KMS-11 (cell line): ENCODE measurements at regions not wholly inside any gene's neighbourhood (a gene's known extent, or its start where the extent isn't known, plus 50 kb on each side); places are given as distances from the start of the nearest gene placed in this dataset.
A peak's percentile ranks its signal among the peaks of the same experiment; 100 is the strongest.
"Not testable (repeated sequence)": the region's sequence is repeated elsewhere in the genome, so short reads cannot be mapped to it uniquely, and the experiment has no call there.

Experiments used
- H2AFZ ChIP-seq: fragments of 200-600 bp; sonication (generic); 2 replicates; pipeline ENCODE4 v1.6.1; 2016; ENCODE audit warnings: antibody characterized with exemption, mixed run types, low read depth
- H3K27ac ChIP-seq: fragments of 200-600 bp; sonication (generic); 2 replicates; pipeline ENCODE4 v1.6.1; 2016; ENCODE audit warnings: mild to moderate bottlenecking, mixed run types
- H3K27me3 ChIP-seq: fragments of 200-600 bp; sonication (generic); 2 replicates; pipeline ENCODE4 v1.6.1; 2017; ENCODE audit warnings: mild to moderate bottlenecking, low read depth, mixed run types, moderate library complexity; ENCODE audit not compliant: insufficient read depth
- H3K36me3 ChIP-seq: fragments of 200-600 bp; sonication (generic); 2 replicates; pipeline ENCODE4 v1.6.1; 2017; ENCODE audit warnings: mild to moderate bottlenecking, mixed run types; ENCODE audit not compliant: insufficient read depth
- H3K4me1 ChIP-seq: fragments of 200-600 bp; sonication (generic); 2 replicates; pipeline ENCODE4 v1.6.1; 2016; ENCODE audit warnings: mild to moderate bottlenecking, low read depth, mixed run types; ENCODE audit not compliant: poor library complexity, severe bottlenecking
- H3K4me2 ChIP-seq: fragments of 200-600 bp; sonication (generic); 2 replicates; pipeline ENCODE4 v1.7.0; 2016; ENCODE audit warnings: mild to moderate bottlenecking, mixed run types
- H3K4me3 ChIP-seq: fragments of 200-600 bp; sonication (generic); IDR thresholded peaks from 2 replicates; pipeline ENCODE4 v1.6.1; 2017; ENCODE audit warnings: low read depth, low read length, mixed read lengths; ENCODE audit not compliant: insufficient read depth
- H3K79me2 ChIP-seq: fragments of 200-600 bp; sonication (generic); 2 replicates; pipeline ENCODE4 v1.6.1; 2016; ENCODE audit warnings: low read depth, mixed run types; ENCODE audit not compliant: insufficient read depth
- H3K9ac ChIP-seq: fragments of 200-600 bp; sonication (generic); 2 replicates; pipeline ENCODE4 v1.6.1; 2016; ENCODE audit warnings: mild to moderate bottlenecking, mixed run types
- H4K20me1 ChIP-seq: fragments of 200-600 bp; sonication (generic); 2 replicates; pipeline ENCODE4 v1.6.1; 2016; ENCODE audit warnings: mild to moderate bottlenecking, mixed run types; ENCODE audit not compliant: insufficient read depth
- TF ChIP-seq, protein P1 (sequence below): fragments of 200-600 bp; sonication (generic); conservative IDR thresholded peaks from 2 replicates; pipeline ENCODE4 v1.6.1; 2017; ENCODE audit warnings: low read depth, mild to moderate bottlenecking, antibody characterized with exemption, low read length, moderate library complexity, mixed read lengths

DNA sequence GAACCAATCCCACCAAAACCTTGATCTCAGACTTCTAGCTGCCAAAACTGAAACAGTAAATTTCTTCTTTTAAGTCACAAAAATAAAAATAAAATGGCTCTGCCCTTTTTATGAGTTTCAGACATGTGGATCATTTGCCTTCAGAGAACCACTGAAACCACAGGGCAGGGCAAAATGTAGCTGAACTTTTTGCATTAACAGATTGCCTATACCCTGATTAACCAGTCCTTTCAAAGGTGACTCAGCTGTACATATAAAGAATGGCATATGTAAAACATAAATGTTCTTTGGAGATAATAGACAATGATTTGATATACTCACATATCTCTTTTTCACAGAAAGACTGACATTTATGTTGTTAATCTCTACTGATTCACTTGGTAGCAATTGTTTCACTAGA, 187.1 kb upstream of the GRIN3A start:
- Histone ChIP-seq H2AFZ (no peak overlapping the region), H3K27ac (no peak overlapping the region), H3K4me2 (peak overlapping the region; percentile 2; the same call in 1 of the 2 replicates), H3K79me2 (no peaks in the 10 kb centered on the region), H3K9ac (no peak overlapping the region), H3K4me1 (peaks cover 12% of the 10 kb centered on the region), H3K27me3 (no peaks in the 10 kb centered on the region), H4K20me1 (no peaks in the 10 kb centered on the region), H3K36me3 (no peaks in the 10 kb centered on the region), H3K4me3 (no peak overlapping the region)
- TF ChIP-seq, protein P1, sequence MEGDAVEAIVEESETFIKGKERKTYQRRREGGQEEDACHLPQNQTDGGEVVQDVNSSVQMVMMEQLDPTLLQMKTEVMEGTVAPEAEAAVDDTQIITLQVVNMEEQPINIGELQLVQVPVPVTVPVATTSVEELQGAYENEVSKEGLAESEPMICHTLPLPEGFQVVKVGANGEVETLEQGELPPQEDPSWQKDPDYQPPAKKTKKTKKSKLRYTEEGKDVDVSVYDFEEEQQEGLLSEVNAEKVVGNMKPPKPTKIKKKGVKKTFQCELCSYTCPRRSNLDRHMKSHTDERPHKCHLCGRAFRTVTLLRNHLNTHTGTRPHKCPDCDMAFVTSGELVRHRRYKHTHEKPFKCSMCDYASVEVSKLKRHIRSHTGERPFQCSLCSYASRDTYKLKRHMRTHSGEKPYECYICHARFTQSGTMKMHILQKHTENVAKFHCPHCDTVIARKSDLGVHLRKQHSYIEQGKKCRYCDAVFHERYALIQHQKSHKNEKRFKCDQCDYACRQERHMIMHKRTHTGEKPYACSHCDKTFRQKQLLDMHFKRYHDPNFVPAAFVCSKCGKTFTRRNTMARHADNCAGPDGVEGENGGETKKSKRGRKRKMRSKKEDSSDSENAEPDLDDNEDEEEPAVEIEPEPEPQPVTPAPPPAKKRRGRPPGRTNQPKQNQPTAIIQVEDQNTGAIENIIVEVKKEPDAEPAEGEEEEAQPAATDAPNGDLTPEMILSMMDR: no peak

DNA sequence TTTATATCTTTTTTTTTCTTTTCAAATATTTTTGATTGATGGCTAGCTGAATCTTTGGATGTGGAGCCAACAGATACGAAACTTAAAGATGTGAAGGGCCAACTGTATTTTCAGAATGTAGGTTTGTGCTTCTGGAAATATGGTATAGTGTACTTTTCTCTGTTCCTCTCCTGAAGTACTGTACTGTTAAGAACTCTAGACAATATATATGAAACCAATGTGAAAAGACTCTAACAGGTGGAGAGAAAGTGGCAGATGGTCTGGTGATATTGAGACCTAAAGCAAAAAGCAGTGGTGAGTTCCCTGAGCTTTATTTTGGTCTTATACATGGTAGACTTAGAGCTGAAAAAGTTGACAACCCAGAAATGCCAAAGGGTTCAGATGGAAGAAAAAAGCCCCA, 185.0 kb upstream of the GRIN3A start:
- Histone ChIP-seq H2AFZ (no peak overlapping the region), H3K4me2 (no peak overlapping the region), H4K20me1 (no peaks in the 10 kb centered on the region), H3K4me1 (peaks cover 12% of the 10 kb centered on the region), H3K4me3 (no peak overlapping the region), H3K27me3 (no peaks in the 10 kb centered on the region), H3K79me2 (no peaks in the 10 kb centered on the region), H3K36me3 (no peaks in the 10 kb centered on the region), H3K9ac (no peak overlapping the region), H3K27ac (no peak overlapping the region)
- TF ChIP-seq, protein P1: no peak

DNA sequence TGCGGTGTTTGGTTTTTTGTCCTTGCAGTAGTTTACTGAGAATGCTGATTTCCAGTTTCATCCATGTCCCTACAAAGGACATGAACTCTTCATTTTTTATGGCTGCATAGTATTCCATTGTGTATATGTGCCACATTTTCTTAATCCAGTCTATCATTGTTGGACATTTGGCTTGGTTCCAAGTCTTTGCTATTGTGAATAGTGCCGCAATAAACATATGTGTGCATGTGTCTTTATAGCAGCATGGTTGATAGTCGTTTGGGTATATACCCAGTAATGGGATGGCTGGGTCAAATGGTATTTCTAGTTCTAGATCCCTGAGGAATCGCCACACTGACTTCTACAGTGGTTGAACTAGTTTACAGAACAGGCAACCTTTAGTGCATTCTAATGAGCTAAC, 178.5 kb upstream of the GRIN3A start:
- H3K4me1 ChIP-seq, H3K9ac ChIP-seq, H3K36me3 ChIP-seq, H4K20me1 ChIP-seq, H3K79me2 ChIP-seq, H3K4me3 ChIP-seq, H2AFZ ChIP-seq, H3K4me2 ChIP-seq, H3K27me3 ChIP-seq, H3K27ac ChIP-seq: not testable (repeated sequence)

DNA sequence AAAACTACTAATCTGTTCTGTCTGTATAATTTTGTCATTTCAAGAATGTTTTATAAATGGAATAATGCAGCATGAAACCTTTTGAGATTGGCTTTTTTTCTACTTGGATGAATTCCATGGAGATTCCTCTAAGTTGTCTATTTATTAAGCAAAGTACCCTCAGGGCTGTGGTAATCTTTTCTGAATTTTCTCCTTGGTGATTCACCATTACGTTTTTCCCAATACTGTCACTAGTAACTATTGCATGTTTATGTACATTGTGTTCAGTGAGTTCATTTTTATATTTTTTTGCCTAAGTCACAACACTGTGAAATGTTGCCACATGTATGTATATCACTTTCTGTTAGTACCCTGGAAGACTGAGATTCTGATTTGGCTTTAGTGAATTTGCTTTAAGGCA, 177.0 kb upstream of the GRIN3A start:
- Histone ChIP-seq H3K4me3 (no peak overlapping the region), H4K20me1 (no peaks in the 10 kb centered on the region), H2AFZ (no peak overlapping the region), H3K4me2 (no peak overlapping the region), H3K4me1 (no peaks in the 10 kb centered on the region), H3K9ac (no peak overlapping the region), H3K27me3 (no peaks in the 10 kb centered on the region), H3K27ac (no peak overlapping the region), H3K36me3 (no peaks in the 10 kb centered on the region), H3K79me2 (no peaks in the 10 kb centered on the region)
- TF ChIP-seq, protein P1: no peak

DNA sequence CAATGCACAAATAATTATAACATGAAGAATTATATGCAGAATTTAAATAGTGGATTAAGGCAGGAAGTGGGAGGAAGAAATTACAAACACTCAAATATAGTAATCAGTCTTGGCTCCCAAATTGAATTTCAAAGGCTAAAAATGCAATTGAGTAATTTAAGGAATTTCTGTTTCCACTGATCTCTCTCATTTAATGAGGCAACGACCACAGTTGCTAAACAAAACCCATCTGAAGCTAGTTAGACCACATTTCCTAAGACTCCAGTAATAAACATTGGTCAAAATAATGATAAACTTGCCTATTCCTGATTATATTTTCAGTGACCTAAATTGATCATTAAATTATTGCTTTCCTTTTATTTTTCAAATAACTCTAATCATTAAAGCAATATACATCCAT, 174.3 kb upstream of the GRIN3A start:
- no peak overlapping the region for H2AFZ ChIP-seq
- H3K27me3 ChIP-seq: no peaks in the 10 kb centered on the region
- H3K79me2 ChIP-seq: no peaks in the 10 kb centered on the region
- H3K4me2 ChIP-seq: no peak overlapping the region
- no peaks in the 10 kb centered on the region for H4K20me1 ChIP-seq
- H3K4me3 ChIP-seq: no peak overlapping the region
- H3K4me1 ChIP-seq: no peaks in the 10 kb centered on the region
- TF ChIP-seq, protein P1: no peak
- H3K9ac ChIP-seq: no peak overlapping the region
- no peak overlapping the region for H3K27ac ChIP-seq
- no peaks in the 10 kb centered on the region for H3K36me3 ChIP-seq
